ENCODE measurements at regions not wholly inside any gene's neighbourhood (a gene's known extent, or its start where the extent isn't known, plus 50 kb on each side); places are given as distances from the start of the nearest gene placed in this dataset.

GRCh38 chr15:79608066-79608864 is 176.1 kb downstream of the MINAR1 start:
- TF ChIP-seq CTCF (IDR thresholded peaks at IDR 0.05 in 8 of 11, conservative IDR thresholded peaks at IDR 0.05 in 3 of 11): no peak
- no peak for TF ChIP-seq POLR2A (IDR thresholded peaks at IDR 0.05)
- TF ChIP-seq POLR2AphosphoS5 (IDR thresholded peaks at IDR 0.05): no peak
